Stimulated activated CD4-positive, alpha-beta T cell treated with anti-CD3 and anti-CD28 coated beads, Interleukin-4, amount 100 ng/mL, for 1 hour (primary cell): ENCODE measurements at regions not wholly inside any gene's neighbourhood (a gene's known extent, or its start where the extent isn't known, plus 50 kb on each side); places are given as distances from the start of the nearest gene placed in this dataset.

Experiments used
- DNase-seq: peaks from one replicate; pipeline ENCODE4 v3.0.0-alpha.2; 2020

- DNase-seq = no peak
Observed at GRCh38 chr13:27370305-27370872, 54.0 kb upstream of the GTF3A start.

- no peak for DNase-seq
Observed at GRCh38 chr13:27371932-27372331, 52.5 kb upstream of the GTF3A start.

GRCh38 chr13:27372896-27373295 is 51.5 kb upstream of the GTF3A start:
- no peak for DNase-seq

DNA sequence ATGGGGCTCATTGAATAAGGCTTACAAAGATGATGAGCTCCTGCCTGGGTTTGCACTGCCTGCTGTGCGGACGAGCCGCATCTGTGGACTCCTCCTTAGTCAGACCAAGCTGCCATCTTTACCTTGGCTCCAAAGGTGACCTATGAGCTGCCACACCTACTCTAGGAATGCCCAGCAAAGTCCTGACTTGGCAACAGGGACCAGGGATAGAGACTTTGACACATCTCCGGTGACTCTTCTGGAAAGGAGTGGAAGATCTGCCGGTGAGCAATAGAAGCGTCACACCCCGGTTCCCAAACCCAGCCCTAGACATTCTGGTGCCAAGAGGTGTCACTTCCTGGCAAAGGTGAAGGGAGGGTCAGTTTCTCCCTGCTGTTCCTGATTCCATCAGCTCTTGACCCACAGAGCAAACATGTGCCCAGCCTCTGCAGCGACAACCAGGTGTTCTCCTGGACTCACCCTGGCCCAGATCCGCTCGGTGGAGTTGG is 50.2 kb upstream of the GTF3A start:
- no peak for DNase-seq
